ENCODE measurements at regions not wholly inside any gene's neighbourhood (a gene's known extent, or its start where the extent isn't known, plus 50 kb on each side); places are given as distances from the start of the nearest gene placed in this dataset.

- Histone ChIP-seq H3K4me2 (ENCODE audit: unreplicated experiment) (no peak overlapping the region), H3K9me2 (ENCODE audit: insufficient read depth) (no peaks in the 10 kb centered on the region), H3F3A (ENCODE audit: insufficient read depth) (peaks cover 6% of the 10 kb centered on the region; the same call in 1 of the 2 replicates), H3K9ac (no peak overlapping the region), H3K27ac (no peak overlapping the region), H3K36me3 (ENCODE audit: low read depth) (no peaks in the 10 kb centered on the region), H3K9me3 (ENCODE audit: low read depth) (no peaks in the 10 kb centered on the region), H3K27me3 (replicated peaks; ENCODE audit: insufficient read depth) (no peaks in the 10 kb centered on the region), H4K20me1 (ENCODE audit: insufficient read depth) (no peaks in the 10 kb centered on the region), H3K79me2 (ENCODE audit: insufficient read depth) (no peaks in the 10 kb centered on the region), H3K4me3 (no peak overlapping the region), H3K4me1 (ENCODE audit: insufficient read depth) (peaks cover 12% of the 10 kb centered on the region), H2AFZ (peak overlapping the region; percentile 68; the same call in 1 of the 2 replicates)
- WGBS, 2 experiments (ENCODE audit: low coverage in 1 of 2, low lambda C conversion rate in 2 of 2, missing lambda C conversion rate in 2 of 2) = 78 to 87% methylated on average over 4 of the region's 4 CpGs
- in situ Hi-C loops (cut with MboI) = no loop called here
- TF ChIP-seq EZH2phosphoT487 (IDR thresholded peaks at IDR 0.05; ENCODE audit: insufficient read depth, low read depth) (no peak), EZH2 (IDR thresholded peaks at IDR 0.05; ENCODE audit: insufficient read depth, poor library complexity, severe bottlenecking) (no peak)
- no peak for DNase-seq
Measured at GRCh38 chr14:65304239-65304638, 108.3 kb upstream of the FUT8 start.

DNA sequence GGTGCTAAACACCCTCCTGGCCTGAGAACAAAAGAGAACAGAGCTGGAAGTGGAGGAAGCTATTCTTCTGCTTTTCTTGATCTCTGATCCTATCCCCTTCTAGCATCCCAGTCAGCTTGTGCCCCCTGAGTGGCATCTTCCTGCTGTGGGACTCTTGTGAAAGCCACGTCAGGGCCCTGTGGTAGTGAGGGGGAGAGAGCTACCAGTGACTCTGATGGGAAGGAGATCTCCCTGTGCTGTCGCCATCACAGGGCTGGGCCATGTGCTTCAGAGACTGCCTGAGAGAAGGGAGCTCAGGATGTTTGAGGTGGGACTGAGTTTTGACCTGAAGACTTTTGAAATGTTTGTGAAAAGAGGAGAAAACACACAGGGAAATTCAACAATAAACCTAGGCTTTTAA, 107.6 kb upstream of the FUT8 start:
- TF ChIP-seq EZH2phosphoT487 (IDR thresholded peaks at IDR 0.05; ENCODE audit: insufficient read depth, low read depth) (no peak), EZH2 (IDR thresholded peaks at IDR 0.05; ENCODE audit: insufficient read depth, poor library complexity, severe bottlenecking) (no peak)

DNA sequence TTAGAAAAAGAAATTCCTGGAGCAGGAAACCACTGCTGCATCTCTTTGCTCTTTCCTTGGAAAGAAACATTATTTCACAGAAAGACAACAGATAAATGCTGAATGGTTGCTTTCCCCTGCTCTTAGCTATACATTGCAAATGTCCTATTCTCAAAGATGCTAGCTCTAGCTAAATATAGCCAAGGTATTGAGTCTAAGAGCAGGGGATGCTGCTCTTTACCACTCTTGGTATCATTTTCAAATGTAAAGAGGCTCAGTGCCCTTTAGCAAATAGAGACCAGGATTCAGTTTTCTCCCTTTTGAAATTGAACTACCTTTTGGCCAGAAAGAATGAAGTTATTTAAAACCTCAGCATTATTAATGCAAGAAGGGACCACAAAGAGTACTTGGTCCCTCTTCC, 104.0 kb upstream of the FUT8 start:
- H3K4me2 ChIP-seq (ENCODE audit: unreplicated experiment) = no peak overlapping the region
- in situ Hi-C loops (cut with MboI) = no loop called here
- no peaks in the 10 kb centered on the region for H3K9me2 ChIP-seq (ENCODE audit: insufficient read depth)
- H3K27ac ChIP-seq = no peak overlapping the region
- no peaks in the 10 kb centered on the region for H4K20me1 ChIP-seq (ENCODE audit: insufficient read depth)
- H3F3A ChIP-seq (ENCODE audit: insufficient read depth) = 0 out of 2 replicates have a peak, but pooled peaks cover under 1% of the 10 kb centered on the region
- H3K4me1 ChIP-seq (ENCODE audit: insufficient read depth) = peaks cover 4% of the 10 kb centered on the region
- H3K4me3 ChIP-seq = no peak overlapping the region
- H2AFZ ChIP-seq = no peak overlapping the region
- H3K9me3 ChIP-seq (ENCODE audit: low read depth) = no peaks in the 10 kb centered on the region
- no peaks in the 10 kb centered on the region for H3K36me3 ChIP-seq (ENCODE audit: low read depth)
- TF ChIP-seq EZH2phosphoT487 (IDR thresholded peaks at IDR 0.05; ENCODE audit: insufficient read depth, low read depth) = no peak
- TF ChIP-seq EZH2 (IDR thresholded peaks at IDR 0.05; ENCODE audit: insufficient read depth, poor library complexity, severe bottlenecking) = no peak
- DNase-seq = no peak
- no peaks in the 10 kb centered on the region for H3K27me3 ChIP-seq (replicated peaks; ENCODE audit: insufficient read depth)
- H3K9ac ChIP-seq = no peak overlapping the region
- H3K79me2 ChIP-seq (ENCODE audit: insufficient read depth) = no peaks in the 10 kb centered on the region

More for the DNA sequence above, 107.6 kb upstream of the FUT8 start:
- H3K27ac ChIP-seq = no peak overlapping the region
- H3K9me3 ChIP-seq (ENCODE audit: low read depth) = no peaks in the 10 kb centered on the region
- no peak overlapping the region for H3K4me2 ChIP-seq (ENCODE audit: unreplicated experiment)
- peaks cover 6% of the 10 kb centered on the region; the same call in 1 of the 2 replicates for H3F3A ChIP-seq (ENCODE audit: insufficient read depth)
- H4K20me1 ChIP-seq (ENCODE audit: insufficient read depth) = no peaks in the 10 kb centered on the region
- H3K36me3 ChIP-seq (ENCODE audit: low read depth) = no peaks in the 10 kb centered on the region
- H3K79me2 ChIP-seq (ENCODE audit: insufficient read depth) = no peaks in the 10 kb centered on the region
- H3K9me2 ChIP-seq (ENCODE audit: insufficient read depth) = no peaks in the 10 kb centered on the region
- DNase-seq = no peak
- no peaks in the 10 kb centered on the region for H3K27me3 ChIP-seq (replicated peaks; ENCODE audit: insufficient read depth)
- H3K9ac ChIP-seq = no peak overlapping the region
- in situ Hi-C loops (cut with MboI) = no loop called here
- peaks cover 12% of the 10 kb centered on the region for H3K4me1 ChIP-seq (ENCODE audit: insufficient read depth)
- H2AFZ ChIP-seq = peak overlapping the region; percentile 8; the same call in 1 of the 2 replicates
- no peak overlapping the region for H3K4me3 ChIP-seq
- WGBS, 2 experiments (ENCODE audit: low coverage in 1 of 2, low lambda C conversion rate in 2 of 2, missing lambda C conversion rate in 2 of 2) = 97 to 100% methylated on average over 2 of the region's 2 CpGs

- Histone ChIP-seq H4K20me1 (ENCODE audit: insufficient read depth) (no peaks in the 10 kb centered on the region), H3K4me2 (ENCODE audit: unreplicated experiment) (no peak overlapping the region), H3K4me1 (ENCODE audit: insufficient read depth) (no peaks in the 10 kb centered on the region), H3K9ac (no peak overlapping the region), H3K9me2 (ENCODE audit: insufficient read depth) (no peaks in the 10 kb centered on the region), H3K4me3 (no peak overlapping the region), H3K27me3 (replicated peaks; ENCODE audit: insufficient read depth) (no peaks in the 10 kb centered on the region), H3K36me3 (ENCODE audit: low read depth) (no peaks in the 10 kb centered on the region), H3K79me2 (ENCODE audit: insufficient read depth) (no peaks in the 10 kb centered on the region), H3K9me3 (ENCODE audit: low read depth) (no peaks in the 10 kb centered on the region), H3F3A (ENCODE audit: insufficient read depth) (no peaks in the 10 kb centered on the region), H3K27ac (no peak overlapping the region), H2AFZ (no peak overlapping the region)
- TF ChIP-seq EZH2 (IDR thresholded peaks at IDR 0.05; ENCODE audit: insufficient read depth, poor library complexity, severe bottlenecking) (no peak), EZH2phosphoT487 (IDR thresholded peaks at IDR 0.05; ENCODE audit: insufficient read depth, low read depth) (no peak)
- in situ Hi-C loops (cut with MboI) = no loop called here
- no peak for DNase-seq
- 89 to 96% methylated on average over 2 of the region's 2 CpGs for WGBS, 2 experiments (ENCODE audit: low coverage in 1 of 2, low lambda C conversion rate in 2 of 2, missing lambda C conversion rate in 2 of 2)
Measured at GRCh38 chr14:65310568-65310967, 102.0 kb upstream of the FUT8 start.

DNA sequence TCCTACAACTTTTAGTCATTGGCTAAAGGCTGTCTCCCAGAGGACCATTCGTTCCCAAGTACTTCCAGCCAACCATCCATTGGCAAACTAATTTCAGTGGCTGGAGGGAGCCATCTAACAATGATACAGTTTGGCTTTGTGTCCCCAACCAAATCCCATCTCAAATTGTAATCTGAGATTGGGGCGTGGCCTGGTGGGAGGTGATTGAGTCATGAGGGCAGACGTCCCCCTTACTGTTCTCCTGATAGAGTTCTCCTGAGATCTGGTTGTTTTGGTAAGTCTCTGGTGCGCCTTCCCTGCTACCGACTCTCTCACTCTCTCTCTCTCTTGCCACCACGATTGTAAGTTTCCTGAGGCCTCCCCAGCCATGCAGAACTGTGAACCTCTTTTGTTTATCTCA, 99.7 kb upstream of the FUT8 start:
- no peaks in the 10 kb centered on the region for H3K36me3 ChIP-seq (ENCODE audit: low read depth)
- no peaks in the 10 kb centered on the region for H3K4me1 ChIP-seq (ENCODE audit: insufficient read depth)
- in situ Hi-C loops (cut with MboI) = no loop called here
- no peak overlapping the region for H3K27ac ChIP-seq
- H3K27me3 ChIP-seq (replicated peaks; ENCODE audit: insufficient read depth) = no peaks in the 10 kb centered on the region
- TF ChIP-seq EZH2phosphoT487 (IDR thresholded peaks at IDR 0.05; ENCODE audit: insufficient read depth, low read depth) (no peak), EZH2 (IDR thresholded peaks at IDR 0.05; ENCODE audit: insufficient read depth, poor library complexity, severe bottlenecking) (no peak)
- no peak overlapping the region for H3K4me2 ChIP-seq (ENCODE audit: unreplicated experiment)
- WGBS, 2 experiments (ENCODE audit: low coverage in 1 of 2, low lambda C conversion rate in 2 of 2, missing lambda C conversion rate in 2 of 2) = 63 to 66% methylated on average over 6 of the region's 6 CpGs
- no peaks in the 10 kb centered on the region for H3K9me3 ChIP-seq (ENCODE audit: low read depth)
- no peaks in the 10 kb centered on the region for H3K9me2 ChIP-seq (ENCODE audit: insufficient read depth)
- no peaks in the 10 kb centered on the region for H3K79me2 ChIP-seq (ENCODE audit: insufficient read depth)
- no peak overlapping the region for H3K9ac ChIP-seq
- no peaks in the 10 kb centered on the region for H3F3A ChIP-seq (ENCODE audit: insufficient read depth)
- H3K4me3 ChIP-seq = no peak overlapping the region
- H2AFZ ChIP-seq = no peak overlapping the region
- no peak for DNase-seq
- H4K20me1 ChIP-seq (ENCODE audit: insufficient read depth) = no peaks in the 10 kb centered on the region
